GM21723 (cell line): ENCODE measurements at regions not wholly inside any gene's neighbourhood (a gene's known extent, or its start where the extent isn't known, plus 50 kb on each side); places are given as distances from the start of the nearest gene placed in this dataset.

ENCODE experiments used
- ATAC-seq: cut with Tn5 transposase; IDR thresholded peaks from one replicate; pipeline ENCODE4 v1.9.1; 2021; ENCODE audit warnings: mild to moderate bottlenecking, moderate library complexity; ENCODE audit not compliant: unreplicated experiment

- ATAC-seq: no peak
Measured at GRCh38 chr9:16304301-16304700, 566.2 kb downstream of the BNC2 start.

- no peak for ATAC-seq
Measured at GRCh38 chr9:16306586-16306985, 563.9 kb downstream of the BNC2 start.

DNA sequence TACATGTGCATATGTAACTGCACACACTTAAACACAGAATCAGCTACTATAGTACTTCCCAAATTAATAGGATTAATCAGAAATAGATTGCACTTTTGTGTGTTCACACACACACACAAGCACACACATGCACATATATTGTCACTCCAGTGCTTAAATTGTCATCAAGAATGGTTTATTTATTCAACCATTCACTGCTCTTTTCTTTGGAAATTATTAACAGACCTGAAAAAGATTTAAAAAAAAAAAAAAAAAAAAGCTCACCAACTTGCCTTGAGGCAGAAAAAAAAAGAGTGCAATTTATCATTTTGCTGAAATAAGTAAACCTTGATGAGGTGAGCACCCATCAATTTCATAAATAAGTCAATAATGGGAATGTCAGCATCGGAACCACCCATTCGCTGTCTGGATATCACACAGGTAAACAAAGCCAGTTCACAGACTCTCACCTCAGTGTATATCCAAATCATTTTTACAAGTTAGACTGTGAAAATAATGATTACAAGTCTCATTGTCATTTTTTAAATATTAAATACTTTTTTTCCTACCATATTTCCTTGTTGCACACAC, 562.8 kb downstream of the BNC2 start:
- no peak for ATAC-seq

GRCh38 chr9:16308645-16309044, 561.8 kb downstream of the BNC2 start:
- ATAC-seq: no peak

GRCh38 chr9:16309082-16309468, 561.4 kb downstream of the BNC2 start:
- ATAC-seq: no peak

GRCh38 chr9:16309469-16310271, 560.8 kb downstream of the BNC2 start:
- ATAC-seq: no peak

DNA sequence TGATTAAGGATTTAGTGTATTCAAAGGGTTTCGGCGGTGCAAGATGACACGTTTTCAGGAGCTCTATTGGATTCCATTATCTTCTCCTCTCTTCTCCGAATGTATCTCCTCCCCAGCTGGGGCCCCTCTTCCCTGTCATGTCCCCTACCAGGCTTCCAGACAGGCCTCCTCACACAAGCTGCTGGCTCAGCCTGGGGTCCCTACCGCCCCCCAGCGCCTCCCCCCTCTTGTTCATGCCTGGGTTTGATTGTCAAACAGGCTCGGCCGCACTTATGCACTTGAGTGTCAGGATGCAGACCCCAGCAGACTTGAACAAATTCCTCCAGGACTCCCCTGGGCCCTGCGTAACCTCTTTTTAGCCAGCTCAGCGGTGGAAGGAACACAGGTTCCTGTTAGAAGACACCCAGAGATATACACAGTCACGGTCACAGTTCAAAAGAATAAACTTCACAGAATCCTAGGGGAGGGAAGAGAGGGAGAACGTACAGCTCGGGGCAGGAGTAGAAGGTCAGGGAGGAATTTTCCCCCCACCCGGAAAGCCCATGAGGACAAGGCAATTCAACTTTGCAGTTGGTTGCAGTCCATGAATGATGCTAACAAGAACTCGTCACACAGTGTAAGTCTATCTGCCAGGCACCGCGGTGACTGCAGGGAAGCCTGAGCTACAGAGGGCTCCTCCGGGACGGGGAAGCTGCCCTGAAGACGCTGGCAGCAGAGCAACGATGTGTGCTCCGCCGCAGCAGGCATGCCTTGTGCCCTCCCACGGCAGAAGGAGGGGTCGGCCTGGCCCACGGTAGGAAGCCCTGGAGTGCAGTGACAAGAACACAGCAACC, 560.0 kb downstream of the BNC2 start:
- ATAC-seq: no peak

DNA sequence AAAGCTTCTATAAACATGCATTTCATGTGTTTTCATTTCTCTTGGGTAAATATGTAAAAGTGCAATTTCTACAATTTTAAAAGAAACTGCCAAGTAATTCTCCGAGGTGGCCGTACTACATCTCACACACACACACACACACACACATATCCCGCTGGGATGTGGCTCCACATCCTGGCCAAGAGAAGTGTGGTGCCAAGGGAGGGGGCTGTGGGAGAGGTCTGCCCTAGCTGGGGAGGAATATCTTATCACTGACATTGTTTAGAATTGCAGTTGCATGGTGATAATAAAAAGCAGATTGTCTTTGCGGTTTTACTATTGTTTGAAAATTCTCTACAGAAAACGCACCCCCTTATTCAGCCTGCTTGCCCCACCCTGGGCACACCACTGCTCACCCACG, 558.4 kb downstream of the BNC2 start:
- ATAC-seq: no peak

DNA sequence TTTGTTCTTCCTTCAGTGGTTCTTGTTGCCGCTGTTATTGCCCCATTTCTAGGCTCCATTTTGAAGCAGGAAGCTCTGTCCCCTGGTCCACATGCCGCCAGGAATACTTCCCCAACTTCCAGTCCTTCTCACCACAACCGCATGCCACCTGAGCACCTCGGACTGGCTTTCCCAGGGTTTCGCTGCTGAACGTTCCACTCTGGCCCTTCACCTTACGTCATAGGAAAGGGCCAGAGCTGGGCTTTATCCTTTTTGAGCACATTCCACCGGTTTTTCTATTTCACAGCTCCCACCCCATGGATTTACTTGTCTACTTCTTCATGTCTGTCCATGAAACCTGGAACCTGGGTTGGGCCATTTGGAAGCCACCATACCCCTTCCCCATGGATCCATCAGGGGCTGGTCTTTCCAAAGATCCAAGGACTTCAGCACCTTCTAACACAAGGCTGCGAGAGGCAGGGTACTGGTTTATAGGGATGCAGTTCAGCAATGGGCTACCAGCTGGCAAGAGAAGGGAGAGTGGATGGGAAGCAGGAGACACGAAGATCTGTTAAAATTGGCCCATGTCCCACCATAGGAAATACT, 557.4 kb downstream of the BNC2 start:
- ATAC-seq: no peak

DNA sequence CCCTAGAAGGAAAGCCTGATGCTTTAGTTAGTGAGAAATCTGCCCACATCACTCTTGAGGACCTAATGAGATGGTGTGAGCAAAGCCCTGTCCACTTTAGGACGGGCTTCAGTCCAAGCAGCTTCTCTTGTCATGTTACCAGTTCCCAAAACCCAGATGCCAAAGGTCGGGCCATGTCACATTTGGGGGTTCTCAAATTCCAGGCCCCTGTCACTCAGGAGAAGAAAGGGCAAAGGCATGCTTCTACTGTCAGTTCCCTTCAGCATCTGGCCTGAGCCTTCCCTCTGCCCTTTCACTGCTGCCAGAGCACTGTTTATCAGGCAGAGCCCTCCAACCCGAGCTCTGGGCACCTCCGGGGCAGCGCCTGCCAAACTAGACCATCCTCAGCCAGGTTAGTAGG, 556.0 kb downstream of the BNC2 start:
- no peak for ATAC-seq

- no peak for ATAC-seq
Measured at GRCh38 chr9:16315720-16316119, 554.8 kb downstream of the BNC2 start.

DNA sequence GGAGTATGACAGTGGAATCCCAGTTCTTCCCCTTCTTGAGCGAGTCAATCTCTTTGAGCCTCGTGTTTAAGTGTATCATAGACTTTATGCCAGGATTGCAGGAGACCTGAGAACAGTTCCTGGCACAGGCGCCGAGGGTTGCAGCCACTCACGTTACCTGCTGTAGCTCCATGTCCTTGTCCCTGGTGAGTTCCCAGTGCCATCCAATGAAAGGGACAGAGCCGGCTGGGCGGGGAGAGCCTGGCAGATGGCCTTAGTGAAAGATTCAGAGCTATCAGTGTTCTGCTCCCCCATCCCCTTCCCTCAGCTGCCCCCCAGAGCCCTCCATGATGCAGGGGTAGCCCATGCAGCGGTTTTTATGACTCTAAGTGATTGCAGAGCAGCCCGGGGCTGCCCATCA, 554.0 kb downstream of the BNC2 start:
- no peak for ATAC-seq

DNA sequence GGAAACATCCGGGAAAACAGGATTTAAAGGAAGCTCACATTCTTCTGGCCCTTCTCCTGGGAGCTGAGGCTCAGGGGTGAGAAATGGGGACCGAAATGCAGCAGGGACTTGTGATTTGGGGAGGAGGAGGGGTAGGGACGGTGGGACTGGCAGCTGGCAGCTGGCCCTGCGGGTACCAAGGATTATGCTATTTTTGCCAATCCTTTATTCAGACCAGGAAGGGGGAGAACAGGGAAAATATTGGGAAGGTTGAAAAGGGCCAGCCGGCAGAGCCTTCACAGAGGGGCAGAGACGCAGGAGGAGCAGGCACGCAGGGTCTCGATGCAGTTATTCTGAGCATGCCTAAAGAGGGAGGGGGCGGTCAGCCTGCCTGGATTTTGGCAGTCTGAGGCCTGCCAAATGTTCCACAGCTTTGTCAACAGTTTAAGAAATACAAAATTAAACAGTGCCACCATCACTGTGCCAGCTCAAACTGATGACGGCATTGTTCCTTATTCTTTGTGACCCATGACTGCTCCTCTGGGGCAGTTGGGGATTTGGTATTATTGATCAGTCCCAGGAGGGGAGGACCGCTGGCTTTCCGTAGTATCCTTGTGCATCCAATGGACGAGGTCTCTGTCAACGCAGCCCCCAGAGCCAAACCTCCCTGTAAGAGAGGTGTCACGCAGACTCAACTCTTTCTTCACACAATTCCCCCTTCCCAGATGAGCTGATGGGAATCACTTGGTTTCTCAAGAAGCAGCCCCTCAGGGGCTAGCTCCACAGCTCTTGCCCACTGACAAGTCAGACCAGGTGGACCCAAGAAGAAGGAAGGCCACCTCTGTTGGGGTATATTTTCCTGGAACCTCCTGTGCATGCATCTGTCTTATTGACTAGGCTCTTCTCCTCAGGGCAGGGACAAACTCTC, 553.3 kb downstream of the BNC2 start:
- no peak for ATAC-seq

DNA sequence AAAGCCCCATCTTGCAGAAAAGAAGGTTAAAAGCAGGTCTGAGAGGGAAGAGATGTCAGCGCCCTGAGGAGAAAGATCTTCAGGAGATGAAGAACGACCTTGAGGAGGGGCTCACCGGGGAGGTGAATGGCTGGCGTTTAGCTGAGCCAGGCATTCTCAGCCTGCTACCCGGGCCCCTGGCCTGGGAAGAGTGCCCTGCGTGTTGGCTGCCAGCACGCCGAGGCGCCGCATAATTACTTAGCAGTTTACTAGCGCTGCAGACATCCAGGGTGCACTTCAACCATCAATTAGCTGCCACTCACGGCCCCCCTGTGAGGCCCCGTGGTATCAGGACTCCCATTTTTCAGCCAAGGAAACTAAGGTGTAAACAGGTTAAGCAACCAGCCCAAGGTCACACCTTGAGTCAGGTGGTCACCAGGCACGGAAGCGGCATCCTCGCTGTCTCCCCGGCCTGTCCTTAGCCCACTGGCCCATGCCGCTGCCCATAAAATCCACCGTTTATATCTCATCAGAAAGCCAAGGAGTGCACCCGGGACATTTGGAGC, 551.9 kb downstream of the BNC2 start:
- no peak for ATAC-seq

GRCh38 chr9:16319646-16320045, 550.8 kb downstream of the BNC2 start:
- ATAC-seq: no peak

DNA sequence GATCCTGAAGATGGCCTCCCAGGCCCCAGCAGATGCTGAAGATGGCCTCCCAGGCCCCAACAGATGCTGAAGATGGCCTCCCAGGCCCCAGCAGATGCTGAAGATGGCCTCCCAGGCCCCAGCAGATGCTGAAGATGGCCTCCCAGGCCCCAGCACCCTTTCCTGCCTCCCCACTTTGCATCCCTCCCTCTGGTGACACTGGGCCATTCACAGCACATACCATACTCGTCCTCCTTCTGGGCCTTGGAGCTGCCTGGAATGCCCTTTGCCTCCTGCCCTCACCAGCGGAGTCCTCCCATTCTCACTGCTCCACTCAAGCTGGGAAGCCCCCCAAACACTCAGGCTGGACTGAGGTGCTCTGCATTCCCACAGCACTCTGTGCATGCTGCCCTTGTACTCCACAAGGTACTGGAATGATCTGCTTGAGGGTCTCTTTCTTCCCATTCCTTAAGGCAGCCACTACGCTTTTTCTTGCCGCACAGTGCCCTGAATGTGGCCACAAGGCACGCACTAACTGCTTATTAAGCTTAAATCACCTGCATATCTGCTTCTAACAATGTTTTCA, 550.0 kb downstream of the BNC2 start:
- no peak for ATAC-seq

- no peak for ATAC-seq
Measured at GRCh38 chr9:16321461-16322119, 548.9 kb downstream of the BNC2 start.

DNA sequence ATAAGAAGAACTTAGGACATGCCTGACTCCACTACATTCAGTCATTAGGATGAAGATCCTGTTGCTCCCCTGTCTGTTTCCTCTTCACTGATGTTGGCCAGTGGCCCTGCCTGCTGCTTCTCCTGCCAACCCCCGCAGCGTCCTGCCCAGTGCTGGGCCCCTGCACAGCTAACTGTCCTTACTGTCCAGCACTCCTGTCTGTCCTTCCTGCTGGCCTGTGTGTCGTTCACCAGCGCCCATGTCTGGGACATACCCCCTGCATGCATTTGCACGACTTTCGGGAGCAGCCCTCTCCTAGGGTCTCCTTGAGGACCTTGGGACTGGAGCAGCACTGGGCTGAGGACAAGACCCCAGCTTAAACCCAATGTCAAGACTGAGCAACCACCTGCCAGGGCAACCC, 547.6 kb downstream of the BNC2 start:
- no peak for ATAC-seq

DNA sequence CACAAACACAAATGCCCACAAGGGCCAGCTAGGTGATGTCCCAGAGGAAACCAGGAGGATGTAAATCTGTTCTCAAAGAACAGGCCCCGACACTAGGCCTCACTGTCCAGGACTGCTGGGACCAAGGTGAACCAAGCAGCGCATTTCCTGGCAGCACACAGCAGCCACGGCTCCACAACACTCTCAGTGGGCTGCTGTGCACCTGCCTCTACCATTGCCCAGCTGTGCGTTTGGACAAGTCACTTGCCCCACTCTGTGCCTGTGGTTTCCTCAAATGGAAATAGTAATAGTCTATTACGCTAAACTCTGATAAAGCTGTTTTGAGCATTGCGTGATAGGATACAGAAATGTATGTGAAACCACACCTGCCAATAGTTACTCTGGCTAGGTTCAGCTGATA, 544.5 kb downstream of the BNC2 start:
- ATAC-seq: no peak
